GM12878 (cell line): ENCODE measurements at regions not wholly inside any gene's neighbourhood (a gene's known extent, or its start where the extent isn't known, plus 50 kb on each side); places are given as distances from the start of the nearest gene placed in this dataset.

Experiments used
- ATAC-seq: fragments of 200-7000 bp; cut with Tn5 transposase; 3 replicates; pipeline ENCODE4 v1.9.1; 2020; ENCODE audit warnings: mild to moderate bottlenecking, moderate library complexity
- BruUV-seq: library from RNA; stranded (reverse); fragments of 400-500 nt; replicated peaks from 2 replicates; lab custom pipeline; 2021; lab: Mats Ljungman, UMichigan
- CTCF ChIA-PET: fragments of 300-600 bp; sonication (Branson Sonifier 250); formaldehyde crosslinking; extraction: SDS; loops from one replicate; lab custom pipeline; 2021; ENCODE audit warnings: inconsistent platforms; lab: Yijun Ruan, JAX
- POLR2A ChIA-PET: fragments of 350-600 bp; formaldehyde crosslinking; extraction: SDS; loops from one replicate; lab custom pipeline; 2021; ENCODE audit warnings: inconsistent platforms; lab: Charles Lee
- RAD21 ChIA-PET: fragments of 300-600 bp; sonication (Branson Sonifier 250); formaldehyde crosslinking; loops from one replicate; lab custom pipeline; 2023; ENCODE audit warnings: antibody characterized with exemption; ENCODE audit not compliant: unreplicated experiment; lab: Charles Lee
- SMC1A ChIA-PET: fragments of 300-600 bp; sonication (Branson Sonifier 250); formaldehyde crosslinking; loops from one replicate; lab custom pipeline; 2023; ENCODE audit not compliant: unreplicated experiment, uncharacterized antibody; lab: Charles Lee
- DNase-seq: peaks from one replicate; pipeline ENCODE4 v3.0.0-alpha.2; 2011; ENCODE audit warnings: low read depth, low spot score
- FAIRE-seq: peaks from 3 replicates; lab custom pipeline; 2011; peaks lifted over from hg19 to GRCh38; lab: Jason Lieb, UNC
- H2AFZ ChIP-seq: 2 replicates; pipeline ENCODE4 v1.6.0; 2011; ENCODE audit warnings: low read depth, low read length, control low read depth; ENCODE audit not compliant: control insufficient read depth
- H3K27ac ChIP-seq: 2 replicates; pipeline ENCODE4 v1.5.1; 2011; ENCODE audit warnings: control low read depth; ENCODE audit not compliant: control insufficient read depth, insufficient read depth
- H3K27me3 ChIP-seq, 2 experiments: replicated peaks in 1 of 2; 2 replicates each; pipeline versions ENCODE4 v1.6.0 to v1.6.1; 2011; ENCODE audit warnings: low read length in 1 of 2; ENCODE audit not compliant: control insufficient read depth in 2 of 2, insufficient read depth in 2 of 2
- H3K36me3 ChIP-seq, 2 experiments: 2 replicates each; pipeline ENCODE4 v1.5.1; 2011; ENCODE audit warnings: low read length in 1 of 2; ENCODE audit not compliant: control insufficient read depth in 2 of 2, insufficient read depth in 2 of 2
- H3K4me1 ChIP-seq: 2 replicates; pipeline ENCODE4 v1.6.1; 2011; ENCODE audit warnings: mild to moderate bottlenecking, low read length, moderate library complexity, mixed read lengths; ENCODE audit not compliant: control insufficient read depth, insufficient read depth
- H3K4me2 ChIP-seq: 2 replicates; pipeline ENCODE4 v1.6.0; 2011; ENCODE audit warnings: control low read depth; ENCODE audit not compliant: control insufficient read depth, insufficient read depth
- H3K4me3 ChIP-seq: fragments of 200-600 bp; sonication (generic); 2 replicates; pipeline ENCODE4 v1.5.1; 2016
- H3K79me2 ChIP-seq: 2 replicates; pipeline ENCODE4 v1.6.0; 2011; ENCODE audit warnings: low read length; ENCODE audit not compliant: control insufficient read depth, insufficient read depth
- H3K9ac ChIP-seq: 2 replicates; pipeline ENCODE4 v1.8.0; 2011; ENCODE audit warnings: low read length, control low read depth, mixed read lengths; ENCODE audit not compliant: control insufficient read depth, insufficient read depth
- H3K9me3 ChIP-seq: replicated peaks from 3 replicates; pipeline ENCODE4 v1.5.1; 2011; ENCODE audit warnings: mild to moderate bottlenecking, low read length; ENCODE audit not compliant: control insufficient read depth, insufficient read depth
- H4K20me1 ChIP-seq: 2 replicates; pipeline ENCODE4 v1.6.0; 2011; ENCODE audit not compliant: control insufficient read depth, insufficient read depth
- ATF7 ChIP-seq: fragments of 450-650 bp; IDR thresholded peaks from 2 replicates; pipeline ENCODE4 v1.6.1; 2016; ENCODE audit warnings: low read depth, mild to moderate bottlenecking
- BCLAF1 ChIP-seq: fragments of 450-650 bp; IDR thresholded peaks from 2 replicates; pipeline ENCODE4 v1.6.1; 2017; ENCODE audit warnings: antibody characterized with exemption, mild to moderate bottlenecking, moderate library complexity
- CEBPB ChIP-seq, 2 experiments: fragments of 150-350 bp in 1 of 2; IDR thresholded peaks; 2 replicates each; pipeline ENCODE4 v1.6.1; 2012 to 2014; ENCODE audit warnings: low read depth in 2 of 2, low read length in 2 of 2, borderline replicate concordance in 1 of 2, inconsistent platforms in 1 of 2
- MEF2B ChIP-seq: fragments of 450-650 bp; IDR thresholded peaks from 2 replicates; pipeline ENCODE4 v1.6.1; 2018; ENCODE audit warnings: mild to moderate bottlenecking, moderate library complexity; ENCODE audit not compliant: partially characterized antibody, poor library complexity, severe bottlenecking
- MYB ChIP-seq: fragments of 150-350 bp; IDR thresholded peaks from 2 replicates; pipeline ENCODE4 v1.6.1; 2014; ENCODE audit warnings: mild to moderate bottlenecking, low read depth, low read length, borderline replicate concordance
- NR2C2 ChIP-seq: IDR thresholded peaks from 2 replicates; pipeline ENCODE4 v1.6.1; 2011; ENCODE audit warnings: borderline replicate concordance, low read depth; ENCODE audit not compliant: control insufficient read depth, insufficient read length
- POU2F2 ChIP-seq: IDR thresholded peaks from 3 replicates; pipeline ENCODE4 v1.6.1; 2011; ENCODE audit warnings: low read depth, mild to moderate bottlenecking, low read length, borderline replicate concordance
- SREBF2 ChIP-seq: IDR thresholded peaks from 2 replicates; pipeline ENCODE4 v1.6.1; 2012; ENCODE audit warnings: mild to moderate bottlenecking, low read length
- STAT3 ChIP-seq: IDR thresholded peaks from 2 replicates; pipeline ENCODE4 v1.6.1; 2011; ENCODE audit warnings: low read depth, low read length, improper control_type of control experiment
- TCF12 ChIP-seq: IDR thresholded peaks from 2 replicates; pipeline ENCODE4 v1.6.1; 2011; ENCODE audit warnings: low read depth, mild to moderate bottlenecking, low read length
- TCF7 ChIP-seq: IDR thresholded peaks from 2 replicates; pipeline ENCODE4 v1.6.1; 2014; ENCODE audit warnings: antibody characterized with exemption, borderline replicate concordance
- ZBED1 ChIP-seq: IDR thresholded peaks from 2 replicates; pipeline ENCODE4 v1.6.1; 2016; ENCODE audit warnings: borderline replicate concordance
- WGBS: methylation state at CpG from one replicate; pipeline ENCODE4 v1.1.6; 2016; ENCODE audit warnings: low lambda C conversion rate; ENCODE audit not compliant: insufficient replicate concordance, insufficient coverage; ENCODE audit errors: missing lambda C conversion rate; 5-methylcytosine and 5-hydroxymethylcytosine counted together
- in situ Hi-C: fragments of 300-500 bp; cut with MboI; formaldehyde crosslinking; loops from 9 replicates; pipeline ENCODE4 v1.14.3; 2018; ENCODE audit warnings: mixed read lengths
- intact Hi-C: fragments of 100-400 bp; cut with micrococcal nuclease; formaldehyde crosslinking; loops from one replicate; pipeline ENCODE4 v1.14.2; 2022; ENCODE audit not compliant: unreplicated experiment

- FAIRE-seq = no peak
- Histone ChIP-seq H3K4me1 (no peaks in the 10 kb centered on the region), H4K20me1 (no peaks in the 10 kb centered on the region), H3K36me3 (no peaks in the 10 kb centered on the region), H3K4me2 (no peak overlapping the region), H3K79me2 (no peaks in the 10 kb centered on the region), H2AFZ (no peak overlapping the region), H3K27ac (no peak overlapping the region)
- RAD21 ChIA-PET = no interaction called here
- DNase-seq = no peak
- SMC1A ChIA-PET = no interaction called here
- TF ChIP-seq TCF12 (no peak), ATF7 (peak; percentile 30; the same call in 1 of the 2 replicates)
- TF ChIP-seq, all 136 proteins: peak for 1
- in situ Hi-C loops = no loop called here
- intact Hi-C loops = no loop called here
- WGBS = 9% methylated on average over 5 of the region's 5 CpGs
- no TSS peak for BruUV-seq
- no peak for ATAC-seq
- H3K27me3 ChIP-seq = no peaks in the 10 kb centered on the region; a peak in 1 of 4 replicates
- no peak overlapping the region for H3K9ac ChIP-seq
- CTCF ChIA-PET = no interaction called here
- H3K4me3 ChIP-seq = no peak overlapping the region
- POLR2A ChIA-PET = interaction anchor here (0.6 kb wide), 1 partner anchor 1285 kb away, joined by 3 read pairs; no protein-coding TSS in a partner anchor
- H3K9me3 ChIP-seq = no peaks in the 10 kb centered on the region
Observed at GRCh38 chr5:155908543-155908942, 418.4 kb upstream of the SGCD start.

GRCh38 chr5:155912291-155912690 is 414.7 kb upstream of the SGCD start:
- no peak for DNase-seq
- ChIA-PET RAD21 (no interaction called here), POLR2A (no interaction called here), CTCF (no interaction called here), SMC1A (no interaction called here)
- no peaks in the 10 kb centered on the region for H3K4me1 ChIP-seq
- no peaks in the 10 kb centered on the region; a peak in 1 of 4 replicates for H3K27me3 ChIP-seq
- no peak overlapping the region for H3K27ac ChIP-seq
- no peak overlapping the region for H3K4me3 ChIP-seq
- no peak for FAIRE-seq
- H3K4me2 ChIP-seq = no peak overlapping the region
- no peaks in the 10 kb centered on the region for H3K36me3 ChIP-seq
- no peaks in the 10 kb centered on the region for H3K9me3 ChIP-seq
- intact Hi-C loops = no loop called here
- no peaks in the 10 kb centered on the region for H3K79me2 ChIP-seq
- H4K20me1 ChIP-seq = no peaks in the 10 kb centered on the region
- in situ Hi-C loops = no loop called here
- no peak for ATAC-seq
- no TSS peak for BruUV-seq
- 58% methylated on average over 5 of the region's 5 CpGs for WGBS
- H2AFZ ChIP-seq = no peak overlapping the region
- H3K9ac ChIP-seq = no peak overlapping the region
- TF ChIP-seq NR2C2 (no peak), MEF2B (no peak), SREBF2 (no peak), CEBPB (IDR thresholded peaks at IDR 0.05; ENCODE audit: borderline replicate concordance in 1 of 2, low read depth in 2 of 2, low read length in 2 of 2) (no peak), STAT3 (no peak), TCF7 (no peak), BCLAF1 (no peak), ZBED1 (no peak), MYB (no peak), POU2F2 (no peak)
